ENCODE measurements at regions not wholly inside any gene's neighbourhood (a gene's known extent, or its start where the extent isn't known, plus 50 kb on each side); places are given as distances from the start of the nearest gene placed in this dataset.

- no peak for DNase-seq
- 27 to 42% (median 30%) methylated on average over 6 of the region's 6 CpGs for WGBS, 3 donors
- intact Hi-C loops (cut with DNase I): no loop called here
- H3K4me1 ChIP-seq (ENCODE audit: insufficient read depth): peaks cover 12% of the 10 kb centered on the region
- no peaks in the 10 kb centered on the region for H3K9me3 ChIP-seq
- H3K36me3 ChIP-seq: no peaks in the 10 kb centered on the region
- H3K27me3 ChIP-seq: no peaks in the 10 kb centered on the region
- H3K27ac ChIP-seq: no peak overlapping the region
- TF ChIP-seq EP300 (IDR thresholded peaks at IDR 0.05): no peak
- no peak for TF ChIP-seq POLR2A (IDR thresholded peaks at IDR 0.05)
- TF ChIP-seq, protein P1, sequence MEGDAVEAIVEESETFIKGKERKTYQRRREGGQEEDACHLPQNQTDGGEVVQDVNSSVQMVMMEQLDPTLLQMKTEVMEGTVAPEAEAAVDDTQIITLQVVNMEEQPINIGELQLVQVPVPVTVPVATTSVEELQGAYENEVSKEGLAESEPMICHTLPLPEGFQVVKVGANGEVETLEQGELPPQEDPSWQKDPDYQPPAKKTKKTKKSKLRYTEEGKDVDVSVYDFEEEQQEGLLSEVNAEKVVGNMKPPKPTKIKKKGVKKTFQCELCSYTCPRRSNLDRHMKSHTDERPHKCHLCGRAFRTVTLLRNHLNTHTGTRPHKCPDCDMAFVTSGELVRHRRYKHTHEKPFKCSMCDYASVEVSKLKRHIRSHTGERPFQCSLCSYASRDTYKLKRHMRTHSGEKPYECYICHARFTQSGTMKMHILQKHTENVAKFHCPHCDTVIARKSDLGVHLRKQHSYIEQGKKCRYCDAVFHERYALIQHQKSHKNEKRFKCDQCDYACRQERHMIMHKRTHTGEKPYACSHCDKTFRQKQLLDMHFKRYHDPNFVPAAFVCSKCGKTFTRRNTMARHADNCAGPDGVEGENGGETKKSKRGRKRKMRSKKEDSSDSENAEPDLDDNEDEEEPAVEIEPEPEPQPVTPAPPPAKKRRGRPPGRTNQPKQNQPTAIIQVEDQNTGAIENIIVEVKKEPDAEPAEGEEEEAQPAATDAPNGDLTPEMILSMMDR (IDR thresholded peaks at IDR 0.05): no peak
- no peak overlapping the region for H3K4me3 ChIP-seq
These were observed 145.6 kb upstream of the FRY start for GRCh38 chr13:31885994-31886393.

GRCh38 chr13:31887286-31887685 lies 144.3 kb upstream of the FRY start:
- no peak for DNase-seq
- Histone ChIP-seq H3K27me3 (no peaks in the 10 kb centered on the region), H3K4me1 (ENCODE audit: insufficient read depth) (peaks cover 12% of the 10 kb centered on the region), H3K36me3 (no peaks in the 10 kb centered on the region), H3K4me3 (no peak overlapping the region), H3K9me3 (no peaks in the 10 kb centered on the region), H3K27ac (no peak overlapping the region)
- intact Hi-C loops (cut with DNase I): no loop called here
- 3 to 6% (median 6%) methylated on average over 2 of the region's 2 CpGs for WGBS, 3 donors
- TF ChIP-seq, protein P1 (IDR thresholded peaks at IDR 0.05): no peak
- no peak for TF ChIP-seq EP300 (IDR thresholded peaks at IDR 0.05)
- no peak for TF ChIP-seq POLR2A (IDR thresholded peaks at IDR 0.05)

DNA sequence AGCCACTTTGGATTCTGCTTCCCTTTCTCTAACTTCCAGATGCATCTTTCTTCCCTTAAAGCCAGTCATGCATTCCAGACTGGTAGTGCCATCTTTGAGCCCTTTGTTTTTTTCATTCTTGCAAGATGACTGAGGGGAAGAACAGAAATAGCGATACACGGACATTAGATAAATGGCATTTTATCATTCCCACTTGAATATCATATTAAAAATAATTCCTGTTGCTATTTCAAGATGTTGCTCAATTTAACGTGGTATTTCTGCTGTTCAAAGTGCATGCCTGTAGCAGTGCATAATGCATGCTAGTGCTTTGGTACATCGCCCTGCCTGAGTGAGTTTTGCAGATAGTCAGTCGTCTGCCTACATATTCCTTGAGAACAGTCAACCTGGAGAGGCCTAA lies 140.6 kb upstream of the FRY start:
- 35 to 64% (median 51%) methylated on average over 5 of the region's 5 CpGs for WGBS, 3 donors
- Histone ChIP-seq H3K27me3 (no peaks in the 10 kb centered on the region), H3K4me3 (no peak overlapping the region), H3K4me1 (ENCODE audit: insufficient read depth) (peaks cover 6% of the 10 kb centered on the region), H3K36me3 (no peaks in the 10 kb centered on the region), H3K9me3 (no peaks in the 10 kb centered on the region), H3K27ac (no peak overlapping the region)
- DNase-seq: no peak
- TF ChIP-seq POLR2A (IDR thresholded peaks at IDR 0.05) (no peak), EP300 (IDR thresholded peaks at IDR 0.05) (no peak)
- TF ChIP-seq, protein P1 (IDR thresholded peaks at IDR 0.05): no peak
- intact Hi-C loops (cut with DNase I): no loop called here

DNA sequence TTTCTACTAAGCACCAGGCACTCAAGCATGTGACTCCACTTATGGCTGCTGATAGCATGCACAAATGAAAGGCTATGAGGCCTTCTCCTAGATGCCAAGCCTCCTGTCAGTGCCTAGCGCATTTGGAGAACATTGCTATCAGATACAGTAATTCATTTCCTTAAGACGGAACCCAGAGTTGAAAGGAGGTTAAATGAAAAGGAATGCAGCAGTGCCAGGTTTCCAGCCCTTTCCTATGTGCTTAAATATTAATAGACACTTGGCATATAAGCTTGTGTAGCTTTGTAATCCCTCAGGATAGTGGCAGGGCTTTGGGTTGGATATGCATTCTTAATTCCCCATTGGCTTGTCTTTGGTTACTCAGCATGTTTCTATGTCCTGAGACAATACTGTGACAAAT lies 140.1 kb upstream of the FRY start:
- Histone ChIP-seq H3K4me3 (no peak overlapping the region), H3K36me3 (no peaks in the 10 kb centered on the region), H3K27ac (no peak overlapping the region), H3K27me3 (no peaks in the 10 kb centered on the region), H3K4me1 (ENCODE audit: insufficient read depth) (peaks cover 5% of the 10 kb centered on the region), H3K9me3 (no peaks in the 10 kb centered on the region)
- intact Hi-C loops (cut with DNase I): no loop called here
- whole genome bisulfite sequencing, 3 donors: 57 to 84% (median 59%) methylated on average over 2 of the region's 2 CpGs
- no peak for DNase-seq
- TF ChIP-seq EP300 (IDR thresholded peaks at IDR 0.05): no peak
- TF ChIP-seq, protein P1 (IDR thresholded peaks at IDR 0.05): no peak

GRCh38 chr13:31894931-31895330 lies 136.6 kb upstream of the FRY start:
- intact Hi-C loops (cut with DNase I): no loop called here
- no peak for DNase-seq
- Histone ChIP-seq H3K4me3 (no peak overlapping the region), H3K27me3 (no peaks in the 10 kb centered on the region), H3K27ac (no peak overlapping the region), H3K4me1 (ENCODE audit: insufficient read depth) (peaks cover 7% of the 10 kb centered on the region), H3K36me3 (no peaks in the 10 kb centered on the region), H3K9me3 (no peaks in the 10 kb centered on the region)
- TF ChIP-seq EP300 (IDR thresholded peaks at IDR 0.05) (no peak), POLR2A (IDR thresholded peaks at IDR 0.05) (no peak)
- WGBS, 3 donors: 66 to 82% (median 68%) methylated on average over 1 of the region's 1 CpG
